OCI-M1 (cell line): ENCODE measurements at regions not wholly inside any gene's neighbourhood (a gene's known extent, or its start where the extent isn't known, plus 50 kb on each side); places are given as distances from the start of the nearest gene placed in this dataset.
"Not testable (repeated sequence)": the region's sequence is repeated elsewhere in the genome, so short reads cannot be mapped to it uniquely, and the experiment has no call there.

ENCODE experiments used
- DNase-seq: peaks from one replicate; lab custom pipeline; 2025; lab: John Stamatoyannopoulos, UW

DNA sequence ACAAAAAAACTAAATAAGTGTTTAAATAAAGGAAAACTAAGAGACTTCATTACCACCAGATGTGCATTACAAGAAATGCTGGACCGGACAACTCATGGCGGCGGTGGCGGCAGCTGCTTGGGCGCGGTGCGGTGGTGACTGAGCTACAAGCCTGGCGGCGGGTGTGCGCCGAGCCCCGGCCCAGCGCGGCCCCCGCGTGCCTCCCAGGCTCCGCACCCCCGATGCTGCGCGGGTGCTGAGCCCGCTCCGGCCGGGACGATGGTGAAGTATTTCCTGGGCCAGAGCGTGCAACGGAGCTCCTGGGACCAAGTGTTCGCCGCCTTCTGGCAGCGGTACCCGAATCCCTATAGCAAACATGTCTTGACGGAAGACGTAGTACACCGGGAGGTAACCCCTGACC lies 52.2 kb upstream of the RCOR3 start:
- DNase-seq: no peak

DNA sequence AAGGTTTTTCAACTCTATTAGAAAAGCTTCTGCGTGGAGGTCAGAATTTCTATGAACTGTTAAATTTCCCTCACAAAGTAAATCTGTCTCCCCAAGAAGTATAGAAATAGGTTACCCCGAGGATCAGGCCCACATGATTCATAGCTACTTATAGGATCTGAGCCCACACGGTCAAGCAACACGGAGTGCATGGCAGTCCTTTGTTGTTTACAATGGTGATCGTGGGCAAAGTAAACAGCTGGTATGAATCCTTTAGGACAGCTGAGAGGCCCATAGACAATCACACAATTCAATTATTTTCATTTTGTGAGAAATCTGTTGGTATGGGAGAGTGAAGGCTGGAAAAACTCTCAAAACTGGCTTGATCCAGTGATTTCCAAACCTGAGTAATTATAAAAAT lies 58.9 kb upstream of the RCOR3 start:
- no peak for DNase-seq

DNA sequence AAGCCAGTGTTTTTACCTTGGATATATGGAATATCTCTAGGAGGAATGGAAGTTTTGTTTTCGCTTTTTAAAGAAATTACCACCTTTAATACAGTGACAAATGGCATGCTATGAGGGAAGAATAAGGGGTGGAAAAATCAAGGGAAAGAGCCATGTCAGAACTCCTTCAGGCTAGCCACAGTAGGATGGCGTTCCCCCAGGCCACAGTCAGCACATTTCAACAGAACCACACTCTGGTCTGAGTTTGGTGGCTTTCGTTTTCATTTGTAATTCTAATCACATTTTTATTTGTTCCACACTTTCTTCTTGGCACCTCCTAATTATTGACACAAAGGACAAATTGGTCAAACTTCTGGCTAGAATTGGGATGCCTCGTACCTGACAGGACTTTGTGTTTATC lies 60.3 kb upstream of the RCOR3 start:
- DNase-seq: no peak

DNA sequence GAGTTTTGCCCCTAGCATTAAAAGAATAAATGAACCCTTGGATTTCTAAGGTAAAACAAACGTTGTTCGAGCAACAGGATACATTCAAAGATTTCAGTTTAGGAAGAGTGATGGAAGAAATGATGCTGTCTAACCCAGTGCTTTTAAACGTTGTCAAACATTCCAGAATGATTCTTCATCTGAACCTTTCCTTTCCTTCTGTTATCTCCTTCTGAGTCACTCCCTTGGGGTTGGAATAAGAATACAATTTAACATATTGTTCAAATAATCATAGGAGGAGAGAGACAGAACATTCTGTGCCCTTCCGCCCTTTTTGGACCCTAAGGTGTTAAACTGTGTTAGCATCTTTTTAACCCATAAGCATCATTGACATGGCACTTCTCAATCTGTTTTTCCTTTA lies 61.1 kb upstream of the RCOR3 start:
- no peak for DNase-seq

DNA sequence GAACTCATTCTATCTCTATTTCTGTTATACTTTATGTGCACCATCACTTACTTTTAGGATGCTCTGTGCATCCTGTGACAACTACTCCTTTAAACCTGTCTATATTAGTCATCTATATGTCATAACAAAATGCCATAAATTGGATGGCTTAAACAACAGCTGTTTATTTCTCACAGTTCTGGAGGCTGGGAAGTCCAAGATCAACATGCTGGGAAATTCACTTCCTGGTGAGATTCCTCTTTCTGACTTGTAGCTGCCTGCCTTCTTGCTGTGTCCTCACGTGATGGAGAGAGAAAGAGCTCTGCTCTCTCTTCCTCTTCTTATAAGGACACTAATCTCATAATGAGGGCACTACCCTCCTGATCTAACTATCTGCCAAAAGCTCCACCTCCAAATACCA lies 62.3 kb upstream of the RCOR3 start:
- no peak for DNase-seq

DNA sequence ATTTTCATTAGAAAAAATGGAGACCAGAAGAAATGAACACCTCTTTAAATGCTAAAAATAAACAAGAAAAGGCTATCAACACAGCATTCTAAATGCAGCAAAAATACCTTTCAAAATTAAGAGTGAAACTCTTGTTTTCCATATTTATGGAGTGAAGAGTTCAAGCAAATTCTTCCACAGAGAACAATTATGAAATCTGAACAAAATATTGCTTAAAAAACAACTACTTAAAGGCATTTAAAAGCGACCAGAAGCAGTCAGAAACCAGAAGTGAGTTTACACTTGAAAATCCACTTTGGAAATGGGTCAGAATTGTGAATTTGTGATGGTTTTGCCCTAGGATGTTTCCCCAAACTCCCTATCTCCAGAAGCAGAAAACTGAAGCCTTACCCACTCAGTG lies 60.9 kb upstream of the KCNH1 start:
- no peak for DNase-seq

DNA sequence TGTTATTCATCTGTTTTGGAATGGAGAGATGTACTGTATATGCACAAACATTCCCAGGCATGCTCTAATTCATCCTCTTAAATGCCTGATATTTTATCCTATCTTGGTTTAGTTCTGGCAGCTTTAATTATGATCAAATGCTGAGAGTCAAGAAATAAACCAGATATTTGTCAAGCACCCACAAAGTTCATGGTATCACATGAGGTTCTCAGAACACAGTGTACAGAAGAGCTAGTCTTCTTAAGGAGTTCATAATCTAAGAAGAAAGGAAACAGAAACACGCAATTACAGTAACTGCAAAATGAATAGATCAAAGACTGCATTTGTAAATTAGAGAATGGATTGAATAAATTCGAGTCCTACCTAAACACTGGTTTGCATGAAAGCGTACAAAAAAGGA lies 58.3 kb upstream of the KCNH1 start:
- no peak for DNase-seq

DNA sequence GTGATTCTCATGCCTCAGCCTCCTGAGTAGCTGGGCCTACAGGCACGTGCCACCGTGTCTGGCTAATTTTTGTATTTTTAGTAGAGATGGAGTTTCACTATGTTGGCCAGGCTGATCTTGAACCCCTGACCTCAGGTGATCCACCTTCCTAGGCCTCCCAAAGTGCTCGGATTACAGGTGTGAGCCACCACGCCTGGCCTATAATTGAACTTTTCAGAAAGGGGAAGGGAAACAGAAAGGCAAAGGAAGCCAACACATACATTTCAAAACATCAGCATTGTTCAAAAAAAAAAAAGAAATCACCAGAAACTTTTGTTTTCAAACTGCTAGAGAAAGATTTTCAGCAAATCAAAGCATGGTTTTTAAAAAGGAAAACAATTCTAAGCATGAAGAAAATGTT lies 54.8 kb upstream of the KCNH1 start:
- DNase-seq: not testable (repeated sequence)

DNA sequence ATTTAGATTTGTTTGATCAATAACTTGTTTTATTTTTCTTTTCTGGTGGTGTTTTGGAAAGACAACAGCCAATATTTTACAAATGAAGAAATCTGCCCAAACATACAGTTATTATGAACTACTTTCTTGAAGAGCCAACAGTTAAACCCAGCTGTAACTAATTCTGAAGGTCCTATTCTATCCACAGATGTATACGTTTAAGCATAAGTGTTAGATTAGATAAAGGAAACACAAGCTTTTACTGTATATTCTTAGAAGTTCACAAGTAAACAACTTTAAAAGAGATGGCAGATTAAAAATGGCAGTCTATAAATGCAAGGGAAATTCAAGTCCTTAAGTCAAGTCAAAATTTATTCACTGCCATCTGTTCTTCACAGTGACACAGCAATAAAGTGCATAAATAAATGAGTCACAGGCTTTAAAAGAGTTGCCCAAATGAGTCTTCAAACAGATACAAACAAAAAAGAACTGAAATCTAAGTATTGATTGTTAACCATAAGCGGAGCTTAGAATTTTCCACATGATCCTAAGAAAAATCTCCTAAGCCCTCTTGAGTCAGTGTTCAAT lies 49.9 kb upstream of the KCNH1 start:
- peak; percentile 19 for DNase-seq
